K562 (cell line): ENCODE measurements at regions not wholly inside any gene's neighbourhood (a gene's known extent, or its start where the extent isn't known, plus 50 kb on each side); places are given as distances from the start of the nearest gene placed in this dataset.

Experiments
- ATAC-seq: fragments of 200-7000 bp; cut with Tn5 transposase; 3 replicates; pipeline ENCODE4 v1.9.1; 2020; ENCODE audit warnings: moderate library complexity
- BruUV-seq: library from RNA; stranded (reverse); fragments of 400-500 nt; replicated peaks from 2 replicates; lab custom pipeline; 2021; lab: Mats Ljungman, UMichigan
- CTCF ChIA-PET: fragments of 300-600 bp; formaldehyde crosslinking; extraction: SDS; loops from one replicate; lab custom pipeline; 2021; ENCODE audit warnings: low intra/inter-chr PET ratio; lab: Yijun Ruan, JAX
- POLR2A ChIA-PET: fragments of 300-600, 350-650 bp; sonication (Branson Sonifier 250); formaldehyde crosslinking; extraction: SDS; loops from one replicate; lab custom pipeline; 2021; ENCODE audit warnings: antibody characterized with exemption, inconsistent platforms; lab: Yijun Ruan, JAX
- DNase-seq, 4 experiments: peaks; one replicate each; pipeline versions ENCODE4 v3.0.0 to v3.0.0-alpha.2; 2011 to 2018; ENCODE audit warnings: low spot score in 3 of 4, mixed read lengths in 3 of 4; ENCODE audit errors: extremely low read depth in 1 of 4
- FAIRE-seq: peaks from 2 replicates; lab custom pipeline; 2011; peaks lifted over from hg19 to GRCh38; lab: Jason Lieb, UNC
- H2AFZ ChIP-seq: 2 replicates; pipeline ENCODE4 v1.6.0; 2011; ENCODE audit warnings: low read depth, low read length, control low read depth, inconsistent platforms
- H3K27ac ChIP-seq: fragments of 200-600 bp; 3 replicates; pipeline ENCODE4 v1.8.0; 2011; ENCODE audit warnings: low read depth, mild to moderate bottlenecking, control low read depth, inconsistent platforms, low read length, moderate library complexity, mixed read lengths; ENCODE audit errors: extremely low read depth
- H3K27me3 ChIP-seq, 2 experiments: fragments of 300-600 bp in 1 of 2; 2 replicates in 1 of 2; 3 replicates in 1 of 2; pipeline versions ENCODE4 v1.6.0 to v1.8.0; 2011; ENCODE audit warnings: inconsistent platforms in 2 of 2, low read length in 2 of 2, mild to moderate bottlenecking in 1 of 2, mixed read lengths in 1 of 2, moderate library complexity in 1 of 2; ENCODE audit not compliant: control insufficient read depth in 2 of 2, insufficient read depth in 2 of 2
- H3K36me3 ChIP-seq: fragments of 300-600 bp; 3 replicates; pipeline ENCODE4 v1.8.0; 2011; ENCODE audit warnings: mild to moderate bottlenecking, low read length, inconsistent platforms; ENCODE audit not compliant: control insufficient read depth, insufficient read depth
- H3K4me1 ChIP-seq, 2 experiments: fragments of 200-600 bp in 1 of 2; replicated peaks in 1 of 2; 2 replicates in 1 of 2; 3 replicates in 1 of 2; pipeline versions ENCODE4 v1.5.1 to v1.8.0; 2011; ENCODE audit warnings: inconsistent platforms in 2 of 2, low read length in 2 of 2, mild to moderate bottlenecking in 1 of 2, mixed read lengths in 1 of 2, moderate library complexity in 1 of 2; ENCODE audit not compliant: control insufficient read depth in 2 of 2, insufficient read depth in 2 of 2
- H3K4me2 ChIP-seq: 2 replicates; pipeline ENCODE4 v1.6.1; 2011; ENCODE audit warnings: low read length, control low read depth, inconsistent platforms, mixed read lengths; ENCODE audit not compliant: insufficient read depth
- H3K4me3 ChIP-seq: fragments of 200-600 bp; sonication (generic), shearing (Covaris generic); 2 replicates; pipeline ENCODE4 v1.5.1; 2016; ENCODE audit warnings: control low read depth, inconsistent platforms
- H3K79me2 ChIP-seq: fragments of 200-600 bp; 3 replicates; pipeline ENCODE4 v1.8.0; 2011; ENCODE audit warnings: low read length, inconsistent platforms; ENCODE audit not compliant: control insufficient read depth, insufficient read depth
- H3K9ac ChIP-seq, 2 experiments: 2 replicates each; pipeline versions ENCODE4 v1.6.0 to v1.6.1; 2011; ENCODE audit warnings: low read depth in 2 of 2, low read length in 2 of 2, control low read depth in 1 of 2, inconsistent platforms in 1 of 2, mild to moderate bottlenecking in 1 of 2, mixed read lengths in 1 of 2; ENCODE audit not compliant: insufficient read depth in 1 of 2
- H3K9me1 ChIP-seq: one replicate; pipeline ENCODE4 v1.6.0; 2011; ENCODE audit warnings: inconsistent platforms, mild to moderate bottlenecking, low read length, moderate library complexity; ENCODE audit not compliant: control insufficient read depth, insufficient read depth
- H3K9me3 ChIP-seq: replicated peaks from 2 replicates; pipeline ENCODE4 v1.5.1; 2011; ENCODE audit warnings: low read depth, low read length, inconsistent platforms; ENCODE audit not compliant: control insufficient read depth, insufficient read depth
- H4K20me1 ChIP-seq: replicated peaks from 2 replicates; pipeline ENCODE4 v1.6.1; 2011; ENCODE audit warnings: low read length, inconsistent platforms, mixed read lengths; ENCODE audit not compliant: control insufficient read depth, insufficient read depth
- ETV6 ChIP-seq, 3 experiments: fragments of 150-350 bp in 1 of 3; sonication (generic) in 1 of 3; formaldehyde crosslinking in 1 of 3; IDR thresholded peaks; 2 replicates each; pipeline versions ENCODE4 v1.6.1 to v1.8.0; 2014 to 2022; ENCODE audit warnings: borderline replicate concordance in 2 of 3, low read depth in 2 of 3, antibody characterized with exemption in 1 of 3, low read length in 1 of 3, mild to moderate bottlenecking in 1 of 3, missing genetic modification reagents in 1 of 3
- FOXM1 ChIP-seq, 2 experiments: fragments of 450-650 bp in 1 of 2; sonication (generic) in 1 of 2; formaldehyde crosslinking in 1 of 2; IDR thresholded peaks; 2 replicates each; pipeline versions ENCODE4 v1.6.1 to v1.9.0; 2017 to 2022; ENCODE audit warnings: low read depth in 2 of 2, mild to moderate bottlenecking in 2 of 2, missing genetic modification reagents in 1 of 2, moderate library complexity in 1 of 2
- HBP1 ChIP-seq: fragments of 450-650 bp; formaldehyde crosslinking; IDR thresholded peaks from 2 replicates; pipeline ENCODE4 v1.4.0; 2022; ENCODE audit warnings: missing genetic modification characterization
- HLTF ChIP-seq: fragments of 450-650 bp; IDR thresholded peaks from 2 replicates; pipeline ENCODE4 v1.6.1; 2016
- HNRNPUL1 ChIP-seq: fragments of 200-400 bp; formaldehyde crosslinking; IDR thresholded peaks from 2 replicates; pipeline ENCODE4 v1.6.1; 2017; ENCODE audit warnings: low read length
- MCM5 ChIP-seq: fragments of 450-650 bp; IDR thresholded peaks from 2 replicates; pipeline ENCODE4 v1.6.1; 2016; ENCODE audit warnings: low read depth
- MNT ChIP-seq, 2 experiments: fragments of 450-650 bp; conservative IDR thresholded peaks; 2 replicates each; pipeline ENCODE4 v1.6.1; 2017; ENCODE audit warnings: mild to moderate bottlenecking in 2 of 2, moderate library complexity in 2 of 2
- NFATC3 ChIP-seq: fragments of 450-650 bp; IDR thresholded peaks from 2 replicates; pipeline ENCODE4 v1.6.1; 2017; ENCODE audit warnings: mild to moderate bottlenecking
- NONO ChIP-seq, 2 experiments: fragments of 200-400 bp in 1 of 2; fragments of 450-650 bp in 1 of 2; formaldehyde crosslinking in 1 of 2; IDR thresholded peaks; 2 replicates each; pipeline ENCODE4 v1.6.1; 2017; ENCODE audit warnings: low read depth in 2 of 2, mild to moderate bottlenecking in 2 of 2, moderate library complexity in 2 of 2, low read length in 1 of 2
- POU5F1 ChIP-seq: fragments of 150-350 bp; IDR thresholded peaks from 2 replicates; pipeline ENCODE4 v1.6.1; 2014; ENCODE audit warnings: borderline replicate concordance, low read length, low read depth, mild to moderate bottlenecking; ENCODE audit not compliant: partially characterized antibody
- TARDBP ChIP-seq: fragments of 450-650 bp; IDR thresholded peaks from 2 replicates; pipeline ENCODE4 v1.6.1; 2016
- U2AF1 ChIP-seq: fragments of 200-400 bp; formaldehyde crosslinking; optimal IDR thresholded peaks from 2 replicates; pipeline ENCODE3; 2017; ENCODE audit warnings: mild to moderate bottlenecking, low read depth, low read length, moderate library complexity
- ZNF217 ChIP-seq: sonication (generic); formaldehyde crosslinking; IDR thresholded peaks from 2 replicates; pipeline ENCODE4 v1.8.0; 2022; ENCODE audit warnings: mild to moderate bottlenecking, missing genetic modification reagents
- ZNF561 ChIP-seq: fragments of 450-650 bp; formaldehyde crosslinking; conservative IDR thresholded peaks from 2 replicates; pipeline ENCODE4 v1.4.0; 2020; ENCODE audit warnings: mild to moderate bottlenecking, moderate library complexity
- ZNF766 ChIP-seq: fragments of 200-800 bp; sonication (Bioruptor generic); conservative IDR thresholded peaks from 2 replicates; pipeline ENCODE4 v1.6.1; 2016; ENCODE audit warnings: missing genetic modification characterization, missing compliant biosample characterization
- ZNF77 ChIP-seq: fragments of 250-450 bp; sonication (Bioruptor Pico); IDR thresholded peaks from 2 replicates; pipeline ENCODE4 v1.5.0; 2020
- WGBS: fragments of 100-300 bp; shearing (Covaris generic); methylation state at CpG from one replicate; pipeline ENCODE4 v1.1.6; 2016; ENCODE audit warnings: low coverage, mixed read lengths; ENCODE audit not compliant: insufficient coverage; ENCODE audit errors: missing lambda C conversion rate; 5-methylcytosine and 5-hydroxymethylcytosine counted together
- in situ Hi-C: fragments of 300-500 bp; cut with MboI; formaldehyde crosslinking; loops from 4 replicates; pipeline ENCODE4 v1.15.0; 2018; ENCODE audit warnings: inconsistent platforms, mixed read lengths
- intact Hi-C: fragments of 100-400 bp; cut with micrococcal nuclease; formaldehyde crosslinking; loops from 2 replicates; pipeline ENCODE4 v1.14.2; 2022
- TF ChIP-seq, protein P1 (sequence below): fragments of 450-650 bp; IDR thresholded peaks from 2 replicates; pipeline ENCODE4 v1.6.1; 2017; ENCODE audit warnings: mild to moderate bottlenecking, moderate library complexity

- peak overlapping the region; percentile 95 for H3K27ac ChIP-seq
- H3K9ac ChIP-seq = peak overlapping the region; percentile 66 to 80; a peak in 3 of 4 replicates
- H3K9me3 ChIP-seq = peaks cover 13% of the 10 kb centered on the region
- FAIRE-seq = peak; percentile 29
- DNase-seq = peak; percentile 74 to 86 (median 80)
- H3K9me1 ChIP-seq = no peaks in the 10 kb centered on the region
- in situ Hi-C loops (no loop called here), intact Hi-C loops (loop anchor here (1.0 to 5.0 kb wide), 3 partner anchors 10 to 291 kb away; no protein-coding TSS in a partner anchor)
- BruUV-seq = no TSS peak
- peaks cover 5% of the 10 kb centered on the region; the same call in 2 of the 3 replicates for H3K36me3 ChIP-seq
- peak overlapping the region; percentile 89 for H3K4me2 ChIP-seq
- CTCF ChIA-PET = interaction anchor here (0.5 kb wide), 1 partner anchor 27 kb away, joined by 3 read pairs; no protein-coding TSS in a partner anchor
- H3K4me3 ChIP-seq = no peak overlapping the region
- POLR2A ChIA-PET = interaction anchor here (0.6 to 3.7 kb wide), 15 partner anchors 8 to 451 kb away, joined by 3 to 15 read pairs (median 4); partner anchors contain the start of gene HES1
- H2AFZ ChIP-seq = peak overlapping the region; percentile 94
- ATAC-seq = peak; percentile 73
- peaks cover 7% of the 10 kb centered on the region; the same call in 2 of the 3 replicates for H3K79me2 ChIP-seq
- 21% methylated on average over 5 of the region's 5 CpGs for WGBS
- no peaks in the 10 kb centered on the region for H3K27me3 ChIP-seq
- H4K20me1 ChIP-seq = no peaks in the 10 kb centered on the region
- peaks cover 21 to 54% of the 10 kb centered on the region in 2 experiments for H3K4me1 ChIP-seq
- TF ChIP-seq ZNF77 (CRISPR knock-in tag) = no peak
- no peak for TF ChIP-seq MNT (conservative IDR thresholded peaks at IDR 0.05)
- TF ChIP-seq NONO (IDR thresholded peaks at IDR 0.05; ENCODE audit: low read depth in 2 of 2, low read length in 1 of 2) = no peak
- TF ChIP-seq MCM5 = no peak
- 0 out of 2 replicates have a peak, but pooled peaks have one; percentile 11 for TF ChIP-seq FOXM1 (IDR thresholded peaks at IDR 0.05; ENCODE audit: low read depth)
- TF ChIP-seq FOXM1 (CRISPR knock-in tag; IDR thresholded peaks at IDR 0.05; ENCODE audit: low read depth) = no peak
- no peak for TF ChIP-seq ZNF561 (CRISPR knock-in tag)
- TF ChIP-seq NFATC3 = no peak
- no peak for TF ChIP-seq ETV6 (IDR thresholded peaks at IDR 0.05; ENCODE audit: borderline replicate concordance in 1 of 2, low read depth in 2 of 2, low read length in 1 of 2)
- TF ChIP-seq ETV6 (CRISPR knock-in tag; IDR thresholded peaks at IDR 0.05; ENCODE audit: borderline replicate concordance) = no peak
- no peak for TF ChIP-seq HBP1 (CRISPR knock-in tag)
- TF ChIP-seq POU5F1 = no peak
- TF ChIP-seq, protein P1, sequence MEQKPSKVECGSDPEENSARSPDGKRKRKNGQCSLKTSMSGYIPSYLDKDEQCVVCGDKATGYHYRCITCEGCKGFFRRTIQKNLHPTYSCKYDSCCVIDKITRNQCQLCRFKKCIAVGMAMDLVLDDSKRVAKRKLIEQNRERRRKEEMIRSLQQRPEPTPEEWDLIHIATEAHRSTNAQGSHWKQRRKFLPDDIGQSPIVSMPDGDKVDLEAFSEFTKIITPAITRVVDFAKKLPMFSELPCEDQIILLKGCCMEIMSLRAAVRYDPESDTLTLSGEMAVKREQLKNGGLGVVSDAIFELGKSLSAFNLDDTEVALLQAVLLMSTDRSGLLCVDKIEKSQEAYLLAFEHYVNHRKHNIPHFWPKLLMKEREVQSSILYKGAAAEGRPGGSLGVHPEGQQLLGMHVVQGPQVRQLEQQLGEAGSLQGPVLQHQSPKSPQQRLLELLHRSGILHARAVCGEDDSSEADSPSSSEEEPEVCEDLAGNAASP = no peak
- no peak for TF ChIP-seq ZNF217
- no peak for TF ChIP-seq U2AF1
- TF ChIP-seq ZNF766 (CRISPR knock-in tag) = no peak
- no peak for TF ChIP-seq HLTF
- no peak for TF ChIP-seq TARDBP
- TF ChIP-seq HNRNPUL1 = no peak
Measured at GRCh38 chr3:193843474-193844301, 250.7 kb downstream of the OPA1 start.
